Fibroblast of lung (primary cell): ENCODE measurements at regions not wholly inside any gene's neighbourhood (a gene's known extent, or its start where the extent isn't known, plus 50 kb on each side); places are given as distances from the start of the nearest gene placed in this dataset.

Experiments
- EZH2 ChIP-seq: IDR thresholded peaks from 2 replicates; pipeline ENCODE4 v1.5.1; 2012; ENCODE audit warnings: low read length, control low read depth, mild to moderate bottlenecking; ENCODE audit errors: missing control alignments
- TF ChIP-seq, protein P1 (sequence below), 2 donors: IDR thresholded peaks in 1 of 2; conservative IDR thresholded peaks in 1 of 2; 1 replicate in 1 of 2; 2 replicates in 1 of 2; pipeline ENCODE4 v1.5.1; 2011 to 2012; ENCODE audit warnings: low read length in 2 of 2, control low read depth in 1 of 2, inconsistent platforms in 1 of 2, low read depth in 1 of 2, mild to moderate bottlenecking in 1 of 2

DNA sequence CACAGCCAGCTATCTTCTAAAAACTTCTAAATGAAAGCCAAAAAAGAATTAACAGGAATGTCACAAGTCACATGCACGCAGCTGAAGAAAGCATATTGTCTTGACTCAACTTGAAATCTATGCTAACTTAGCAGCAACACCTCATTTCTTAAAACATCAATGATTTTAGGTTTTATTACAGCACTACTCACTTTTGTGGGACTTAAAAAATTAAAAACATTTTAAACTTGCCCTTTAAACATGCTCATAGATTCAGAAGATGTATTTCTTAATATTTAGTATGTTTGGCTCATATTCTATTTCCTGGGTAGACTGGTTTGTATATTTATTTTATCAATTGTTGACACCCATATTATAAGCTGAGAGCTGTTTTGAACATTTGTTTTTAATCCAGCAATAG is 279.4 kb downstream of the NKX6-1 start:
- TF ChIP-seq, protein P1, sequence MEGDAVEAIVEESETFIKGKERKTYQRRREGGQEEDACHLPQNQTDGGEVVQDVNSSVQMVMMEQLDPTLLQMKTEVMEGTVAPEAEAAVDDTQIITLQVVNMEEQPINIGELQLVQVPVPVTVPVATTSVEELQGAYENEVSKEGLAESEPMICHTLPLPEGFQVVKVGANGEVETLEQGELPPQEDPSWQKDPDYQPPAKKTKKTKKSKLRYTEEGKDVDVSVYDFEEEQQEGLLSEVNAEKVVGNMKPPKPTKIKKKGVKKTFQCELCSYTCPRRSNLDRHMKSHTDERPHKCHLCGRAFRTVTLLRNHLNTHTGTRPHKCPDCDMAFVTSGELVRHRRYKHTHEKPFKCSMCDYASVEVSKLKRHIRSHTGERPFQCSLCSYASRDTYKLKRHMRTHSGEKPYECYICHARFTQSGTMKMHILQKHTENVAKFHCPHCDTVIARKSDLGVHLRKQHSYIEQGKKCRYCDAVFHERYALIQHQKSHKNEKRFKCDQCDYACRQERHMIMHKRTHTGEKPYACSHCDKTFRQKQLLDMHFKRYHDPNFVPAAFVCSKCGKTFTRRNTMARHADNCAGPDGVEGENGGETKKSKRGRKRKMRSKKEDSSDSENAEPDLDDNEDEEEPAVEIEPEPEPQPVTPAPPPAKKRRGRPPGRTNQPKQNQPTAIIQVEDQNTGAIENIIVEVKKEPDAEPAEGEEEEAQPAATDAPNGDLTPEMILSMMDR (conservative IDR thresholded peaks at IDR 0.05 in 1 of 2, IDR thresholded peaks at IDR 0.05 in 1 of 2; ENCODE audit: low read depth in 1 of 2, low read length in 2 of 2) = no peak
- TF ChIP-seq EZH2 = no peak
